ENCODE measurements at regions not wholly inside any gene's neighbourhood (a gene's known extent, or its start where the extent isn't known, plus 50 kb on each side); places are given as distances from the start of the nearest gene placed in this dataset.

- DNase-seq (ENCODE audit: extremely low read depth, low read depth): peak; percentile 62
Measured at GRCh38 chr11:122186439-122187080, 70.5 kb upstream of the BLID start.

DNA sequence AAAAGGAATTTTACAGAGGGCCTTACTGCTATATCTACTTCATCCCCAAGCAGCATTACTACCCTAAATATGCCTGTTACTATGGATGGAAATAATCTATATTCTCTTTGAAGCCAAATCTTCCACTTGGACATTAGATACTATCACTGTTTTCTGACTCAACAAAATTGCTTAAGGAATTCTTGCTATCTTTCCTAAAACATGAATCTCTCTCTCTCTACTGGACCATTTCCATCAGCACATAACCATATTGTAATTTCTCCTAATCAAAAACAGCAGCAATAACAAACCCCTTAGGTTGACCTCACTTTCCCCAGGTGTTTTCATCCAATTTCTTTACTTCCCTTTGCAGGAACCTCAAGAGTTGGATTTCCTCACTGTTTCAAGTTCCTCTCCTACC is 67.9 kb upstream of the BLID start:
- DNase-seq (ENCODE audit: extremely low read depth, low read depth): no peak

DNA sequence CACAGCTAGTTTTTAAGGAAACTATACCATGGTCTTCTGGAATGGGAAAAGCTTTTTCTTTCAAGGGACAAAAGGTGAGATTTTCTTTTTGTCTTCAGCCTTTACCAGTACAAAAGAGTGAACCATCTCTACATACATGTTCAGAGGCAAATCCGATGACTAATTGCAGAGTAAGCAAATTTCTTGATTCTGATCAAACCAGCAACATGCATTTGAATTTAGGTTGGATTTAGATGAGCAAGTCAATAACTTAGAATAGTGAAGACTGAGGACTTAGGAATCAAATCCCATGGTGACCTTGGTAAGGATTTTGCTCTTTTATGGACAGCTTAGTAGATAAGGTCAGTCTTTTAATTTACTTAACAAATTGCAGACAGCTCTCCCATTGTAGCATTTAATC is 65.9 kb upstream of the BLID start:
- DNase-seq (ENCODE audit: extremely low read depth, low read depth): no peak

GRCh38 chr11:122181372-122181771 is 65.4 kb upstream of the BLID start:
- no peak for DNase-seq (ENCODE audit: extremely low read depth, low read depth)

DNA sequence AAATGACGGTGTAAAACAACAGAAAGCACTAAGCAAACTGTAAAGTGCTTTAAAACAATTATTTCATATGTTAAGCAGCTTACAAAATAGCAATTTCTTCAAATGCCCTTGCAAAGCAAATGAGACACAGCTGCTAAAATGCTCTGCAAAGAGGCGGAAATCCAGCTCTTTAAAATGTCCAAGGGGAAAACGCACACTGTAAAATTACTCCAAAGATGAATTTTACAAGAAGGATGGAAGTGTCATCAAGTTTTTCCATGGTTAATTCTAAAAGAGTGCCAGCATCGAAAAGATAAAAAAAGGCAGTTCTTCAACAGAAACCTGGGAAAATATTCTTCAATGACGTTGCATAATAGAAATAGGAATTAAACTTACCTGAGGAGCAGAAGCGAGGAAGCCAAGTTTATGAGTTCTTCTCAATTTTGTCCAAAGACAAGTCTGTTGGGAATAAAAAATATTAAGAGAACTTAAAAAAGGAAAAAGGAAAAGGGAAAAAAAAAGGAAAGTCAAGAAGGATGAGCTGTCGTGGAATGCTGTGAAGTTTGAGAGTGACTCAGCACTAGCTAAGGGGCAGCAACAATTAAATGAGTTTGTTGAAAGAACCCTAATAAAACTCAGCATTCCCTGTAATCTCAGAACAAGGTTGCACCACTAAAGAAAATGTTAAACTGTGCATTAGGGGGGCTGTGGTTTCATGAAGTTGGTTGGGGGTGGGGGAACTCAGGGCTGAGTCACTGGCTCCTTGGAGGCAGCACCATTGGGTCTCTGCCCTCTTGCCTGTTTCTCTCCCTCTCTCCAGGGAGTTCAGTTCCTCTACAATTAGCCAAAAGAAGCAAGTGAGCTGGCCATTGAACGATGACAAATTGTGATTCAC is 64.2 kb upstream of the BLID start:
- peak; percentile 48 for DNase-seq (ENCODE audit: extremely low read depth, low read depth)

DNA sequence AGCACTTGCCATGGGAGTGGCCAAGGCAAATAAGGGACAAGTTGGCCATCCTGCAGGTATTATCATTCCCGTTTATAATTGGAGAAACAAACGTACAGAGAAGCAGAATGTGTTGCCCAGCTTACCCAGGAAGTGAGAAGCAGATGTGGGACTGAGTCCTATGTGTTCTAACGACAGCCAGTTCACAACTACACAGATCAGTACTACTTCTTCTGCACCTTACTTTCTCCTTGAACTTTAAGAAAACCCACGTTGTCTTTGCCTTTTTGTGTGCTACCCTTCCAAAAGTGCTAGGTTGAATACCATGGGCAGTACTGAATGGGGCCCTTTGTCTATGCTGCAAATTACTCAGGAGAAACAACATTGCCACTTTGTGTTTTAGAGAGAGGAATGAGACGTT is 62.8 kb upstream of the BLID start:
- DNase-seq (ENCODE audit: extremely low read depth, low read depth): no peak

DNA sequence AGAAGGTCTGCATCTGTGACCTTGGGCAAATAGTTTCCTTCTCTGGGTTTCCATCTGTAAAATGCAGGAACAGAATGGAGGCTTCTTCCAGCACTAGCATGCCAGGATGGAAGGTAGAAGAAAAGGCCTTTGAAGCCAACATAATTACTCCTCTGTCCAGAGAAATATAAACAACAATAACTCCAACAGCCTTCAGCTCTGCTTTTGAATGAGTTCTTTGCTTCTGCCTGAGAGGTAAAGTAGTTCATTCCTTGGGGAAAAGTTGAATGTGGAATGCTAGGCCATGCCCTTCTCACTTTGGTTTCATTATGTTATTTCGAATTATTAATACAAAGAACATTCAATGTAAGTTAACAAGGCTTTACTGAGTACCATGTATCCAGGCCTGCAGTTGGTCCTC is 61.2 kb upstream of the BLID start:
- DNase-seq (ENCODE audit: extremely low read depth, low read depth): no peak

DNA sequence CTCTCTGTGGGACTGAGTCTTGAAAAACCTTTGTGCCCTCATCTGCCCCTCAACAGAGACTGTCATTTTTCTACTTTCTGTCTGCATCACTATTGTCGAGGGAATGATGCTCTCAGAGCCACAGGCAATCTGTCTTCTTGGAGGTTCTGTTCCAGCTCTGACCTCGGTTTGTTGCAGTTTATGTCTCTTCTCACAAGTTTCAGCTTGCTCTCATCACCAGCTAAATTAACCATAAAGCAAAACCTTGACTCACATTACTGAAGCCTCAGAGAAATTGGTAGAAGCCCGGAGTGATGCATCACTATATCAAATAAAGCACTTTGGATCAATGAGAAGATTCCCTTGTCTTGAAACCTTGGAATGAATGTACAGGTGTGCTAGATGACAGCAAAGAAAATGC is 60.6 kb upstream of the BLID start:
- DNase-seq (ENCODE audit: extremely low read depth, low read depth): no peak

- no peak for DNase-seq (ENCODE audit: extremely low read depth, low read depth)
Measured at GRCh38 chr11:122175306-122175705, 59.3 kb upstream of the BLID start.

DNA sequence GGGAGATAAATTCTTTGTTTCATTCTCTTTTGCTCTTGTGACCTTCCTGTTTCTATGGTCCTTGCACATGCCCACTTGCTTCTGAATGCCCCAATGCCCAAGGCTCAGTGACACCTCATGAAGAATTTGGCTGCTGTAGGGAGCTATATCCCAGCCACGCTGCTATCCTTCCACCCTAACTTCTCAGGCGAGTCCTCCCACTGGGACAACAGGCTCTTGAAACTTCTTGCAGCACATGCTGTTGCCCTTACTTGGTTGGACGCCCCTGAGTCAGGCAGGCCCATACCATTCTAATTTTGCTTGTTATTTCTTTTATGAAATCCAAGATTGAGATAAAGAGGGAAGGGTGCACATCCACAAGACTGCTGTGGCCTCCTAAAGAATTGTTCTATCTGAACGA is 57.6 kb upstream of the BLID start:
- DNase-seq (ENCODE audit: extremely low read depth, low read depth): no peak

DNA sequence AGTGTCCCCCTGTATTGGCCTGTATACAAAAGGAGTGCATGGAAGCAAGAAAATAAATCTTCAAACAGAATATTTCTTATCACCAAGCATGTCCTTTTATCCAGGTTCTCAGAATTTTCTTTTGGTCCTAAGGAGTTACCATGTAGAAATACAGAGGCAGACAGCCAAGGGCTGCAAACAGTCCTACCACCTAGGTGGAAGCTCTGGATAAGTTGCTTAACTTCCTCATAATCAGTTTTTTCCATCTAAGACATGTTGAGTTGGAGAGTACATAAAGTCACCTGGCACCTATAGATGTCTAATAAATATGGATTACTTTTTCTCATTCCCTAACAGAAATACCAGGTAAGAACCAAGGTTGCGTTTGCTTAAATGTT is 57.0 kb upstream of the BLID start:
- DNase-seq (ENCODE audit: extremely low read depth, low read depth): no peak

DNA sequence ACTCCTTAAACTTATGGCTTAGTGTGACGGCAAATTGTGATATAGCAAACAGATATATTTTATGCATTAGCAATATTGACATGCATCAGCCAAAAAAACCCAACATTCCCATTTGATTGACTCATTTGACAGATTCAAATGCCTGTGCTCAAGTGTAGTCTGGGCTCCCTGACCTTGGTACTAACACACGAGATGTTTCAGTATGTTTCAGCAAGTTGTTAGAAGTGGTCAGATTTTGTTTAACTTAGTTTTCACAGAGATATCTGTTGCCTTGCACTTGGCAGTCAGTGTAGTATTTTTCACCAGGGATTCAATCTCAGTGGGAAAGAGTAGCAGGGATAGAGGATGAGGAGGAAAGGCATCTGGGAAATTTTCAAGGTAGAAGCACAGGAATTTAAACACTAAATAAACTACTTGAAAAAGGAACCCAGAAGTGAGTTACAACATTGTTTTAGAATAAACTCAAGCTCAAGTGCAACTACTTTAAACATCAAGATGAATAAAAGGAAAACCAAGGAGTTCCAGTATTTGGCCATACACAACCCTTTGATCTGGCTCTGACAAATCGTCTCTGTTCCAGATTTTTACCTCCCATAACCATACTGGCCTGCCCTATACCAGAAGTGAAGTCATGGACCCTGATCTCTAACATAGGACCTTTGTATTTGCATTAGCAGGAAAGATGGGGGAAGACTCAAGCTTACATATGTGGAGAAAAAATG is 56.5 kb upstream of the BLID start:
- DNase-seq (ENCODE audit: extremely low read depth, low read depth): no peak

- DNase-seq (ENCODE audit: extremely low read depth, low read depth): no peak
Measured at GRCh38 chr11:122170815-122171475, 54.9 kb upstream of the BLID start.

DNA sequence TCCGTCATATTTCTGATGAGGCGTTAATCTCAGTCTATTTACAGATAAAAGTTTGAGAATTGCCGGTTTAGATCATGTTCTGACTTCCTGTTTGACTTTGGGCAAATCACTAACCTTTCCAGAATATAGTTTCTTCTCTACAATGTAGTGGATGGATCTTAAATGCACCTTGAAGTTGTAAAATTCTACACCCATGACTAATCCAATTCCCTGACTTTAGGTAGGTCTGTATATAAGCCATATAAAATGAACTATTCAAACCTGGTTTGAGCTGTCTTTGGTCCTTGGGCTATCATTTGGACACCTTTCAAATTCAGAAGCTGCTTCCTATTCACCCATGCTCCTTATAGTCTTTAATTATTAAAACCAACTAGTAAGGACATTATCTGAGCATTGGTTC is 52.2 kb upstream of the BLID start:
- no peak for DNase-seq (ENCODE audit: extremely low read depth, low read depth)

GRCh38 chr11:122167100-122167499 is 51.1 kb upstream of the BLID start:
- no peak for DNase-seq (ENCODE audit: extremely low read depth, low read depth)

- DNase-seq (ENCODE audit: extremely low read depth, low read depth): no peak
Measured at GRCh38 chr11:122165607-122166371, 49.8 kb upstream of the BLID start.

All from NCI-H460 (cell line).